ENCODE measurements at regions not wholly inside any gene's neighbourhood (a gene's known extent, or its start where the extent isn't known, plus 50 kb on each side); places are given as distances from the start of the nearest gene placed in this dataset.

DNA sequence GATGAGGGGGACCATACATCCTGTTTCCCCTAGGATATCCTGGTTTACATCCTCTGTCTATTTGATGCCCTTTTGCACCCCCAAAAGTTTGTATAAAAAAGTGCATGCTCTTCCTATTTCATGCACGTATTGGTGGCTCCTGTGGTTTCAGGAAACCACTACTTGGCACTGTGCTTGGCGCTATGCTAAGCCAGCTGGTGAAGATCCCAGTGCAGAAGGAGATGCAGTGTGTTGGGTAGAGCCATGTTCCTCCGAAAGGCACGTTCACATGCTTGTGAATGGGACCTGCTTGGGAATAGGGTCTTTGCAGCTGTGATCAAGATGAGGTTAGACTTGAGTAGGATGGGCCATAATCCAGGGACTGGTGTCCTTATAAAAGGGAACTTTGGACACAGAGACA lies 419.7 kb downstream of the GALR1 start:
- no peak for DNase-seq

DNA sequence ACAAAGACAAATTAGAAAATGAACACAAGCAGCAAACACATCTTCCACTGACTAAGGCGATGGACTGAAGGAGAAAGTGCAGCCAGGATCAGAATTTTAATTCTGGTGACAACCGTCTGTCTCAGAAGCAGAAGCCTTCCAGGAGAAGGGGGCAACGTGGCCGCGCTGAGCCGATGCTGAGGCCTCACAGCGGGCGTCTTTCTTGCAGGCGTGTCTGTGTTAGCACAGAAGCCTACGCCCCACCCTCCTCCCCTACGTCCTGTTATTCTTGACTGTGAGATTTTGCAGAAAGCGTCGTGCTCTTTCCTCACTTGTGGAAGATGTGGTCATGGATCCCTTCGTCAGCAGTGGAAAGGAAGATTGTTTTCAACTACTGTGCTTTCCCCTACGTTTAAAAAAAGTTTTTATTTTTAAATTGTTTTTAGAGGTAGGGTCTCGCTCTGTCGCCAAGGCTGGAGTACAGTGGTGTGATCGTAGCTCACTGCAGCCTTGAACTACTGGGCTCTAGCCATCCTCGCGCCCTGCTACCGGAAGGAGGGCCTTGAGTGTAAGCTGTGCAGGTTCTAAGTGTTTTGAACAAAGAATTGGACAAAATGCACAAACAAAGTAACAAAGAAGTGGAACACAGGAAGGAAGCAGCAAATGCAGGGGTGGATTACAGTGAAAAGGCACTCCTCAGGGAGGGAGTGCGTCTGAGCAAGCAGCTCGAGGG lies 422.0 kb downstream of the GALR1 start:
- no peak for DNase-seq

DNA sequence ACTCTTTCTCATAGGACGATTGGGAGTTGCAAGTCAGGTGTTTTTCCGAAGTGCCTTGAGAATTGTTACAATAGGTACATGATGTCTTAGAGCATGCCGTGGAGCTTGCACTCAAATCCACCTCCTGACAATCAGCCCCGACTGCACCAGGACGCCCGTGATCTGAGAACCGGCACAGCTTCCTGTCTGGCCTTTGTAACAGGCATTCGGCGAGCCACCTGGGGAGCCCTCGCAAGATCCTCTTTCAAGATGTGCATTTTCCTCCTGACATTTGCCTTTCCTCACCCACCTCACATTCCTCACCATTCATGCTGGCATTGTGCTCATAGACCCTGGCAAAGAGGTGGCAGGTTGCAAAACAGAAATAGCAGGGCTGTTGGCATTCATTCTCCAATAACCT lies 427.3 kb downstream of the GALR1 start:
- DNase-seq = no peak

DNA sequence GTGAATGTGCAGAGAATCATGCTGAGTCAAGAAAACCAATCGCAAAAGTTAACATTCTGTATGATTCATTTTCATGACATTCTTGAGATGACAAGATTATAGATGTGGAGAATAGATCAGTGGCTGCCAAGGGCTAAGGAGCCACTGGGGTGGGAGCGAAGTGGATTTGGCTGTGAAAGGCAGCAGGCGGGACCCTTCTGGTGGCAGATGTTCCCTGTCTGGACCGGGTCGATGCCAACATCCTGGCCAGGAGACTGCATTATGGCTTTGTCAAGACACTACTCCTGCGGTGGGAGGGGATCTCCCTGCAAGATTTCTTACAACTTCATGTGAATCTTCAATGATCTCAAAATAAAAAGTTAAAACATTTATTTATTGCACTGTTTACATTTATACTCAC lies 427.9 kb downstream of the GALR1 start:
- no peak for DNase-seq

DNA sequence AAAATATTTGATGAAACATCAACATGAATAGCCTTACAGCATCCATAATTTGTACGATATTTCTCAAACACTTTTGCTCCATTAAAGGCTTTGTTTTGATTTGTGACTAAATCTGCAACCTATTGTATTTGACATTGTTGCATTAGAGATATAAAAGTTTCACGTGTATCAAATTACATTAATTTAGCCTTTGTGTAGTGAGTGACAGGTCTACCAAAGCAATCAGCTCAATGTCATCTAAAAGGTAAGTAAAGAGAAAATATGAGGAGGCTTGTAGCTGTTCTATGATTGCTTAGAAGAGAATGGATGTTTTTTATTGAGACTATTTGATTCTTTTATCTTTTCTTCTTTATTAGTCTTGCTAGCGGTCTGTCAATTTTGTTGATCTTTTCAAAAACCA lies 430.2 kb downstream of the GALR1 start:
- DNase-seq = no peak

DNA sequence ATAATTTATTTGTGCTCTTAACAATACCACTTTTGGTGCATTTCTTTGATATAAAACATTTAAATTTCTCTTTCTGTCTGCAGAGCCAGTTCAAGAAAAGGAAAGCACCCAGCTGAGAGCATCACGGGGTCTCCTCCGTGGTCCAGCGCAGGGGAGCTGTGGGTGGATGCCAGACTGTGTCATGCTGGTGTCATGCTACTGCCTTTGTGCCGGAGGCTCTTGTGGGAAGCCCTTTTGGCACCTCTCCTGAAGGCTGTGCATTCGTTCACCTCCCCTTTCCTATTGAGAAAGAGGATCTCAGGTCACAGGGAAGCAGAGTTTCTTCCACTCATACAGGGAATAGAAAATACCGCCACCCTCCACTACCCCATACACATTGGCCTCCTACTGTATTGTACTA lies 450.4 kb downstream of the GALR1 start:
- no peak for DNase-seq

DNA sequence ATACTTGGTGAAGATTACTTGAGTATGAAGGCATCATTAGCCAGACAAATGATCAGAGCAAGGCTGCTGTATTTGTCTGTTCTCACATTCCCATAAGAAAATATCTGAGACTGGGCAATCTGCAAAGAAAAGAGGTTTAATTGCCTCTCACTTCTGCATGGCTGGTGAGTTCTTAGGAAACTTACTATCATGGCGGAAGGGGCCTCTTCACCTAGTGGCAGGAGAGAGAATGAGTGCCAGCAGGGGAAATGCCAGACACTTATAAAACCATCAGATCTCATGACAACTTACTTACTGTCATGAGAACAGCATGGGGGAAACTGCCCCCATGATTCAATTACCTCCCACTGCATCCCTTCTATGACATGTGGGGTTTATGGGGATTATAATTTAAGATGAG lies 452.3 kb downstream of the GALR1 start:
- no peak for DNase-seq

DNA sequence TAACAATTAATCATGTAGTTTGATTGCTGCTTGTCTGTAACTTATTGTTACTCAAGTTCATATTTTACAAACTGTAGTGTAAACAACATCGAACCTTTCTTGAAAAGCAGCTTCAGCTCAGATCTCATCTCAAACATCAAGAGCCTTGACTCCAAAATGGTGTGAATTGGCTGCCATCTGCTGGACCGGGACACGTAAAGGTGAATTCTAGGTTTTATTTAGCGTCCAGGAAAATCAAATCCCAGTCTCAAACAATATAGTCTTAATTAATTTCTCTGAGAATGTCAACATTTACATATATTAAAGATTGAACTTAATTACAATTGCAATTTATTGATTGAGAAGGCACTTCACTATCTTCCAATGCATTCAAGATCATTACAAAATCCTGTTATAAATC lies 453.0 kb downstream of the GALR1 start:
- DNase-seq = no peak

DNA sequence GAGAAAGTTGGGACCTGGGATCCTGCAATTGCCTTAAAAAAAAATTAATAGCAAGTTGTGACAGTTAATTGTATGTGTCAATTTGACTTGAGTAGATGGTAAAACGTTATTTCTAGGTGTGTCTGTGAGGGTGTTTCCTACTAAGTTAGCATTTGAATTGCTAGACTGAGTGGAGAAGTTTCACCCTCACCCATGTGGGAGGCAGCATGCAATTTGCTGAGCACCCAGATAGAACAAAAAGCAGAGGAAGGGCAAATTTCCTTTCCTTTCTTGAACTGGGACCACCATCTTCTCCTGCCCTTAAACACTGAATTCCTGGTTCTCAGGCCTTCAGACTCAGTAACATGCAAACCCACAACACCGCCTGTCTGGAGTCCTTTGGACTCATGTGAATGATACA lies 455.7 kb downstream of the GALR1 start:
- no peak for DNase-seq

DNA sequence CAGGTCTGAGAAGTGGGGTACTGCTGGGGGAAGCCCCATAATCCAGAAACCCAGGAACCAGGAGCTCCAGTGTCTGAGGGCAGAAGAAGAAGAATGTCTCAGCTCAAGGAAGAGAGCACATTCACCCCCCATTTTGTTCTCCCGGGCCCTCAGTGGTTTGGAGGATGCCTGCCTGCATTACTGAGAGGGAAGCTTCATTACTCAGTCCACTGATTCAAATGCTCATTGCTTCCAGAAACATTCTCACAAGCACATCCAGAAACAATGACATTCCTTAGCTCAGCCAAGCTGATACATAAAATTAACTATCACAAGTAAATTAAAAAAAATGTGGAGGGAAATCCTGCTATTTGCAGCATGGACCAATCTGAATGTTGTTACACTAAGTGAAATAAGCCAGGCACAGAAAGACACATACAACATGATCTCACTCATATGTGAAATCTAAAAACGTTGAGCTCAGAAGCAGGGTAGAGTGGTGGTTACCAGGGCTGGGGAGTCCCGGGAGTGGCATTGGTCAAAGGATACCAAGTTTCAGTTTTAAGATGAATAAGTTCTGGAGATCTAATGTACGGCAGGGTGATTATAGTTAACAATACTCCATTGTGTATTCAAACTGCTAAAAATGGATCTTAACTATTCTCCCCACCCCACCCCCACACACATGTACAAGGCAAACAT lies 459.3 kb downstream of the GALR1 start:
- no peak for DNase-seq

DNA sequence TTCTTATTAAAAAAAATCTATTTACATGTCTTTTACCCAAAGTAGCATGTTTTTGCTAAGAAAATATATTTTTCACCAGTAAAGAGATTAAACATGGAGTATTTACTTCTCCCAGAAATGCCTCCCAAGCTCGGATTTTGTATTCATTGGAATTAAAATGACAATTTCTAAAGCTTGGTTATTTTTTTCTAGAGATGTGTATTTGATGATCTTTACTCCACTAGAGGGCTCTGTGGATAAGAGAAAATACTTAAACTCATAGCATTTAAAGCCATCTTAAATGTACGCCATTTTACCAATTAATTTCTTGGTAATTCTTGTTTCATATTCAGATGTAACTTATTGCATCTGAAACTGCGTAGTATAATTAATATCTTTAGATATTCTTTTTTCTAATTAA lies 461.4 kb downstream of the GALR1 start:
- DNase-seq = no peak

DNA sequence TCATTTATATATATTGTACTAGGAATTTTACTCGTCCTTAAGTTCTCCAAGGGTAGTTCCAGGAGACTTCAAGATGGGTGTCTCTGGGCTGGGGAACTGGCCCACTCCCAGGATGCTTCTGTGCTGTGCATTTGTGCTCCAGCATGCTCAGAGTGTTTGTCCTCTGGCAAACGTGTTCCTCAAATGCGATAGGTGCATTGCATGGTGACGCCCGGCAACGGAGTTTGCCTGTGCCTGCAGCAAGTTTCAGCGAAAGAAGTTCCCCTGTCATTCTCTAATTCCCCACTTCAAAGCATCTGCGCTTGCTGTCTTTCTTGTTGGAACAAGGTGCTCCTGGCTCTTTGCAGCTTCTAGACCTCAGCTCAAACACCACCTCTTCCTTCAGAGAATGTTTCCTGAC lies 465.1 kb downstream of the GALR1 start:
- no peak for DNase-seq

DNA sequence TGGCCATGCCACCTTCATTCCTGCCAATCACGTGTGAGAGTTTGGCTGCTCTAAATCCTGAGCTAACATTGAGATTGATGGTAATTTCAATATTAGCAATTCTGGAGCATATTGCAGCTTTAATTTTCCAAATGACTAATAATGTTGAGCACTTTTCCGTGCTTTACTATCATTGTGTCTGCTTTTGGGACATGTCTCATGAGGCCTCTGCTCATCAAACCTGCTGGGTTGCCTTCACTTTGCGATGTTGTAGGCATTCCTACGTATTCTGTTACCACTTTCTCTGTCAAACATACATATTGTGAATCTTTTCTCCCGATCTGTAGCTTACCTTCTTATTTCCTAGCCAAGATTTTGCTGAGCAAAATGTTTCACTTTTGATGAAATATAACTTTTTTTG lies 466.6 kb downstream of the GALR1 start:
- no peak for DNase-seq

DNA sequence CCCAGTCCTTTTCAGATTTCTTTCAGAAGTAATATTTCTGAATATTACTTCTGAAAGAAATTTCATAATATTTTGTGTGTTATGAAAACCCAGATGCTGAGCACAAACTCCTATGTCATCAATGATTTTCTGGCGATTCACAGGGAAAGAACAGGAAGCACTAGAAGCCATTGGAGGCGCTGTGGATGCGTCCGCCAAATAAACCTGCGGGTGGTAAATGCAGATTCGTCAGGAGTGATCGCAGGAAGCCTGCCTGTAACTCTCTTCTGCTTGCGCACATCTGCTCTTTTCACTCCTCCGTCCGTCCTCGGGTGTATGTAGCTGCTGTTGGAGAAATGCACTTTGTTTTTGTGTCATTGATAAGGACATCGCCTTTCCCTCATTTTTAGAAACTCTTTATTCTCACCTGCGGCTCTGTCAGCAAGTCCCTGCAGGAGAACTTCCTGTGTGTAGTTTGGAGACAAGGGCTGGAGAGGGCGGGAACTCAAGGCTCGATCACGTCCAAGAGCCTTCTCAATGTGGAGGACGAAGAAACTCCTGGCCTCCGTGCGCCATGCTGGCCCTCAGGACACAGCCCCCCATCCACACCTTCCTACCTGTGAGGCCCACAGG lies 483.8 kb downstream of the GALR1 start:
- DNase-seq = no peak

DNA sequence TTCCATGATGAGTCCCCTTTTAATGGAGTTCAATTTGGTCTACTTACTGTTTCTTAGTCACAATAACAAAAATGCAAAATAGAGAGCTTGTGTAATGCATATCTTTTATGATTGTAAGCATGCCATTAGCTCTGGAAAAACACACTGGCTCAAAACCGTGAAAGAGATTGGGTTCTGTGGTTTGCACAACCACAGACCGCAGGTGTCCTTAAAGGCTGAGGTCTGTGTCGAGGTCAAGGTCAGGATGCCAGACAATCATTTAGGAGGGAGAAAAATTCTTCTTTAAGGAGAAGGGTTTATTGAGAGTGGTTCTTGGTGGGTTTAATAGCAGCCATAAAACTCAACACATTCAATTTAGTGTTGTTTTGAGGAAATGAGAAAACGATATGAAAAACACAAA lies 487.2 kb downstream of the GALR1 start:
- DNase-seq = no peak

DNA sequence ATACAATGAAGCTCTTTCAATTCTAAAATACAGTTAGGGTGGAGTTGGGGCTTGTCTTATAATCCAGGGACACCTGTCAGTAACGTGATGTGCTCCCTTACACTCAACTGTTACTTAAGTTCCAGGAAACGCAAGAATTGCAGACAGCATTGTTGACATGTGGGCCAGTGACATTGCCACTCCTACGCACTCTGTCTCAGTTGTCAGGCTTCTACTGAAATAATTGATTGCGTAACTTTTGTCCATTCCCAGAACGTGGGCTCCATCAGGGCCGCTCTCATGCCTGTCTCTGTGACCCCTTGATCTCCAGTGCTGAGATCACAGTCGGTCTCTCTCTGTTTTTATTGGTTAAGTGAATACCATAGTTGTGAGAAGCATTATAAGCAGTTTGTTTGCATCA lies 487.8 kb downstream of the GALR1 start:
- no peak for DNase-seq

DNA sequence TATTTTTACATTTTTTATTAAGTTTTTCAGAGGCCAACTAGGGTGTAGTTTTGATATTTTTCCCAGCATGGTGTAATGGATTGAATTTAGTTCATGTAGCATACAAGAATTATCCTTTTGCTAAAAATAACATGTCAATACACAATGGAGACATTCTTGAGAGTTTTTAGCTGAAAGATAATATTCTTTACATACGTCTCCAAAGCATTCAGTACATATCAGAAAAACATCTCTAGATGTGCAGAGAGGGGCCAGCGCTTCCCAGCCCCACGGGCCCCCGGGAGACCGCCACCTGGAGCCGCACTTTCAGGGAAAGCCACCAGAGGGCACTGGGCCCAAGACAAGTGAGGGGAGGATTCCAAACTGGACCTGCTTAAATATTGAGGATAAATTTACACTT lies 499.4 kb downstream of the GALR1 start:
- no peak for DNase-seq

DNA sequence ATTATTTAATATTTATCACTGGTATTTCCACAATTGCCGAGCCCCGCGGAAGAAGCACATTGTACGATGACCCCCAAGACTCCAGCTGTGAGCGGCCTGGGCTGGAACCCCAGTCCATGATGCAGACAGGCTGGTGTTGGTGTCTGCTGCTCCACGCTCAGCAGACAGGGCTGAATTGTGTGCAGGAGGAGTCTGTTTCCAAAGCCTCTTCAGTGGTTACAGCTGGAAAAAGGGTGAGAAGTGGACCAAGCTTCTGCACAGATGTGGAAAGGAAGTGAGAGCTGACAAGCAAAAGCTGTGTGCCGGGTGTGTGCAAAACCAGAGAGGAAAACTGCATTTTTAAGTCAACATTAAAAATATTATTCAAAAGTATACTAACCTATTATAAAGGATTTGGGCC lies 500.4 kb downstream of the GALR1 start:
- DNase-seq = no peak

DNA sequence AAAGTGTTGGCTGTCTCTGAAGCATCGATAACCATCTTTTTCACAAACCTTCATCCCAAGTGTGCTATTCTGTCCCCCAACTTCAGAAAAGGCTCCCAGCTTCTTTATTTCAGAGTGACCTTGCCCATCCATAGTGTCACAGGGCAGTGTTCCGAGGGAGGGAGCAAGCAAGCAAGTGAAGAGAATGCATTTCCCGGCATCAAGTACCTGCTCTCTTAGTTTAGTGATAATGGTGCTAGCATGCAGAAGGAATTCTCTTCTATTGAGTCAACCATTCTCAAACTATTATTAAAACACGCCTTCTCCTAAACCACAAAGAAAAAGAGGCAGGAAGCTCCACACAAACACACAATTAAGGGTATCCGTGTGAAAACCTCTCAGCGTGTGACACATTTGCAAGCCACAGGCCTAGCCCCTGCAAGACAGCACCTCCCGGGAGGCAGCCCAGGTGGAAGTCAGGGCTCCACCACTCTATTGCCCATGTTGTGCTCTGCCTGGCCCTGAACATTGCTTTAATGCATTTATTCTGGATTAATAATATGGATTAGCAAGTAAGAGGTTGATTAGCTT lies 504.9 kb downstream of the GALR1 start:
- no peak for DNase-seq

DNA sequence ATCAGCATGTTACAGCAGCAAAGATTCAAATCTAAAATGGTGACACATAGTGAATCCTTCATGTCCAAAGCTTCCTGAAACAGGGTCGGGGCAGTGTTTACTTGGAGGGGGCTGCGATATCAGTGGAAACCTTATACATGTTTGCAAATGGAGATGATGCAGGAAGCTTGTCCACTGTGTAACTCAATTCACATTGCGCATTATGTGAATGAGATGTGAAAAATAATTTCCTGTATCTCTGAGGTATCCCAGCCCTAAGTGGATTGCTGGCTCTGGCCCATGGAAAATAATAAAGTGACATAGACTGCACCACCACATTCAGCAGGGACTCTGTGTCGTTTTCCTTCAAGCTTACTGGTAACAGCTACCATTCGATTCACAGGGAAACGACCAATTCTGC lies 505.5 kb downstream of the GALR1 start:
- no peak for DNase-seq

DNA sequence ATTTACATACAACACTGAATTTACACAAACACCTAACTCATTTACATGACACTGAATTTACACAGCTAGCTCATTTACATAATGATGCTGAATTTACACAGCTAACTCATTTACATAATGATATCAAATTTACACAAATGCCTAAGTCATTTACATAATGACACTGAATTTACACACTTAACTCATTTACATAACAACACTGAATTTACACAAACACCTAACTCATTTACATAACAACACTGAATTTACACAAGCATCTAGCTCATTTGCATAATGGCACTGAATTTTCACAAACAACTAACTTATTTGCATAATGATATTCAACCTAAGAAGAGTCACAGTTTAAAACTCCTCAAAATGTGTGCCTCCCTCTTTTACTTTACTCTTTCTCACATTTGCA lies 511.7 kb downstream of the GALR1 start:
- no peak for DNase-seq

DNA sequence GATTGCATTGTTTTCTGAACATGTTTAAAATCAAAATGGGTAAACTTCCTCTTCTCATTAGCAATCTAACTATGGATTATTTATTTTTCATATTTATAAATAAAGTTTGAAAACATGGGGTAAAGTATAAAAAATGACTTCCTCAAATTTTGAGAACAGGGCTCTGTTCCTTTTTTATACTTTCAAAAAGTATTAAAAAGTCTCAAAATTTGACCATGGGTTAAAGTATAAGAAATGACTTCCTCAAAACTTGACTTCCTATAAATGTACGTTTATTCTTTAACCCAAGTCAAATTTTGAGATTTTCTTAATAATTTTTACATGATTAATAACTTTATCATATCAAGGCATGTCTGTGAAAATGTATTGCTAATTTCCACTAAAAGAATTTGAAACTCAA lies 512.4 kb downstream of the GALR1 start:
- no peak for DNase-seq

DNA sequence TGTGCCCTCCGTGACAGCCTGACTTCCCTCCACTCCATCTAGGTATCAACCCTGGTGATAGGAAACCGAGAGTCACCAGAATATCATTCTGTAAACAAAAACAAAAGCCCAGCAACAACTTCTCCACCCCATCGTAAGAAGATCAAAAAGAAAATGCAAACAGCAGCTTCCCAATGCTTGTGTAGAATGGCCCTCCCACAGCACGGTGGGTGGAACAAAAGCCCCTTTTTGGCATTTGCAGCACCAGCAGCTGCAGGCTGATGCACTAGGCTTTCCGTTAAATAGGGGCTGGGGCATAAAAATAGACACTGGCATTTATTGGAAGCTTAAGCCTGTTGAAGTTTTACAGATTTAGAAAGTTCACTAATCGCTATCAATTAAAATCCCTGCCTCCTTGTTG lies 513.0 kb downstream of the GALR1 start:
- no peak for DNase-seq

DNA sequence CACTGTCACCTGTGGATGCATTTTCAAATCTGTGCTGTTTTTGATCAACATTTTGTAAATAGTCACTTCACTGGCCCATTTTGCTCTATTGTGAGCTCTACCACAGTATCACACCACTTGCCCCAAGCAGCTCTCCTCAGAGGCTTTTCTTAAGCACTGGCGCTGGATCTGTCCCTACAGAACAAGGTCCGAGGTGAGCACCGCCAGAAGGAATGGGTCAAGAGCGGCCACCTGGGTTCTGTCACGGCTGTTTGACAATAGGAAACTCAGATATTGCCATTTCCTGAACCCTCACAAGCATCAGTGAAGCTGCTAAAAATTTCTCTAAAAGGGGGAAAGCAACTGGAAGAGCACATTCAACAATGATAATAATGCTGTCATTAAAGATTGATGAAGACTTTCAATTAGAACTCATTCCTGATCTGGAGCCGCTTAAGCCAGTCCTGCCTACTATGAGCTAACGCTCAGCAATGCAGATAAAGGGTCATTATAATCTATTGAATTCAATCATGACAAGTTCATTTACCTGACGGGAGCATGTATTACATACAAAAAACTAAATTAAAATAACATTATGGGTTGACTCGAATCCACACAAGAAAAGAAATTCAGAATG lies 514.0 kb downstream of the GALR1 start:
- no peak for DNase-seq

Data from activated T-cell treated with anti-CD3 and anti-CD28 coated beads, Interleukin-2, amount 50 U/mL, for 1 hour (primary cell).